ENCODE measurements at regions not wholly inside any gene's neighbourhood (a gene's known extent, or its start where the extent isn't known, plus 50 kb on each side); places are given as distances from the start of the nearest gene placed in this dataset.

DNA sequence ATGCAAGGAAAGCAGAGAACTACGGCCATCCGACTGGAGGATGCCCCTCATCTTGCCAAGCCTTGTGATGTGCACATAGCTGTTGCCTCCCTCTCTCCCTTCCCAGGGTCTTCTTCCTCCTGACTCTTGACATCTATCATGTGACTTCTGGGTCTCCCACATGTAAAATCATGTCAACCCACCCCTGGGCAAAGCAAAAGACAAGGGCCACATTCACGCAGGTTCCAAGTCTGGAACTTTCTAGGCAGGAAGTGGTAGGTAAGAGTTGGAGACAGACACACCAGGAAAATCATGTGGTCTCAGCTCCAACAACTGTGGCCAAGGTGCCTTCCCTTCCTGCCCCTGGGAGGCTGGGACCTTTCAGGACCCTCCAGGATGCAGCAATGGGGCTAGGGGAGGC lies 187.3 kb downstream of the CXCL12 start:
- TF ChIP-seq, protein P1, sequence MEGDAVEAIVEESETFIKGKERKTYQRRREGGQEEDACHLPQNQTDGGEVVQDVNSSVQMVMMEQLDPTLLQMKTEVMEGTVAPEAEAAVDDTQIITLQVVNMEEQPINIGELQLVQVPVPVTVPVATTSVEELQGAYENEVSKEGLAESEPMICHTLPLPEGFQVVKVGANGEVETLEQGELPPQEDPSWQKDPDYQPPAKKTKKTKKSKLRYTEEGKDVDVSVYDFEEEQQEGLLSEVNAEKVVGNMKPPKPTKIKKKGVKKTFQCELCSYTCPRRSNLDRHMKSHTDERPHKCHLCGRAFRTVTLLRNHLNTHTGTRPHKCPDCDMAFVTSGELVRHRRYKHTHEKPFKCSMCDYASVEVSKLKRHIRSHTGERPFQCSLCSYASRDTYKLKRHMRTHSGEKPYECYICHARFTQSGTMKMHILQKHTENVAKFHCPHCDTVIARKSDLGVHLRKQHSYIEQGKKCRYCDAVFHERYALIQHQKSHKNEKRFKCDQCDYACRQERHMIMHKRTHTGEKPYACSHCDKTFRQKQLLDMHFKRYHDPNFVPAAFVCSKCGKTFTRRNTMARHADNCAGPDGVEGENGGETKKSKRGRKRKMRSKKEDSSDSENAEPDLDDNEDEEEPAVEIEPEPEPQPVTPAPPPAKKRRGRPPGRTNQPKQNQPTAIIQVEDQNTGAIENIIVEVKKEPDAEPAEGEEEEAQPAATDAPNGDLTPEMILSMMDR (conservative IDR thresholded peaks at IDR 0.05) = no peak
- TF ChIP-seq ZFX (IDR thresholded peaks at IDR 0.05) = no peak
